ENCODE measurements at regions not wholly inside any gene's neighbourhood (a gene's known extent, or its start where the extent isn't known, plus 50 kb on each side); places are given as distances from the start of the nearest gene placed in this dataset.

DNA sequence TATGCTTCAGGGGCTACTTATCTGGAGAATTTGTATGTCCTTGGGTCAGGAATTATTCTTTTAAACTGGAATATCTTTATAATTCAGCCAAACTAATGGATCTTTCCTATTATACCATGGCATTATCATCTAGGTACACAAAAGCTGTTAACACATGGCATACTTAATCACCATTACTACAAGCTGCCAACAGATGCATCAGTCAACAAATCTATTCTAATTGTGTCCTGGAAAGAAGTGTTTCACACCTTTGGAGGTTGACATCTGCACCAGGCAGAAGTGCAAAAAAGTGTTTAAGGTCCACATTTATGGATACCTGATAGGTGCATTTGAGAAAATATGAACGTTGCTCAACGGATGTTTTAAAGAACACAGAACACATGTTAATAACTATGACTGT lies 470.2 kb upstream of the ADGRL2 start:
- no peak for DNase-seq
- H2BK120ac ChIP-seq (ENCODE audit: low read depth, low read length), result no peak overlapping the region
- no peak overlapping the region for H3K4ac ChIP-seq (ENCODE audit: low read depth in 1 of 2, low read length in 2 of 2)
- H2AFZ ChIP-seq (ENCODE audit: low read depth, low read length), result no peak overlapping the region
- no peaks in the 10 kb centered on the region for H3K36me3 ChIP-seq (ENCODE audit: control insufficient read depth in 1 of 2, insufficient read depth in 2 of 2, low read depth in 1 of 2, low read length in 2 of 2)
- no peak overlapping the region for H2AK5ac ChIP-seq (ENCODE audit: low read length, severe bottlenecking)
- no peaks in the 10 kb centered on the region for H3K79me1 ChIP-seq (replicated peaks; ENCODE audit: low read length, poor library complexity, severe bottlenecking)
- no peak overlapping the region for H3K9ac ChIP-seq (ENCODE audit: low read length)
- H4K91ac ChIP-seq (ENCODE audit: low read length), result no peak overlapping the region
- no peaks in the 10 kb centered on the region for H3K27me3 ChIP-seq (ENCODE audit: control insufficient read depth in 1 of 2, insufficient read depth in 1 of 2, low read length in 2 of 2)
- H2BK15ac ChIP-seq (ENCODE audit: low read depth, poor library complexity, severe bottlenecking), result no peak overlapping the region
- no peaks in the 10 kb centered on the region for H3K9me3 ChIP-seq (ENCODE audit: control insufficient read depth, low read length)
- H3K14ac ChIP-seq (ENCODE audit: low read length in 2 of 2), result no peak overlapping the region
- no CpG with 5 or more reads among the region's 2 CpGs for WGBS
- no peak overlapping the region for H3K4me3 ChIP-seq (ENCODE audit: insufficient read depth in 1 of 2, low read depth in 1 of 2, low read length in 2 of 2)
- no peak overlapping the region for H3K4me2 ChIP-seq (ENCODE audit: low read length, poor library complexity, severe bottlenecking)
- no peak overlapping the region for H3K27ac ChIP-seq (ENCODE audit: low read length, poor library complexity, severe bottlenecking)
- H3K4me1 ChIP-seq (ENCODE audit: control insufficient read depth, insufficient read depth, low read depth, low read length), result no peaks in the 10 kb centered on the region
- no peak overlapping the region for H3K18ac ChIP-seq (ENCODE audit: low read depth in 1 of 2, low read length in 2 of 2)
- no peak overlapping the region for H2BK12ac ChIP-seq (ENCODE audit: low read length in 2 of 2)
- H2BK5ac ChIP-seq (ENCODE audit: low read depth, low read length, poor library complexity, severe bottlenecking), result no peak overlapping the region
- no peak overlapping the region for H4K8ac ChIP-seq (ENCODE audit: low read length)
- no peak overlapping the region for H3K23ac ChIP-seq (ENCODE audit: low read length in 2 of 2)

- Histone ChIP-seq H2BK120ac (ENCODE audit: low read depth, low read length) (no peak overlapping the region), H3K79me1 (replicated peaks; ENCODE audit: low read length, poor library complexity, severe bottlenecking) (no peaks in the 10 kb centered on the region), H2BK5ac (ENCODE audit: low read depth, low read length, poor library complexity, severe bottlenecking) (no peak overlapping the region), H2BK12ac (ENCODE audit: low read length in 2 of 2) (no peak overlapping the region), H3K4me1 (ENCODE audit: control insufficient read depth, insufficient read depth, low read depth, low read length) (no peaks in the 10 kb centered on the region), H3K9ac (ENCODE audit: low read length) (no peak overlapping the region), H4K8ac (ENCODE audit: low read length) (no peak overlapping the region), H3K27ac (ENCODE audit: low read length, poor library complexity, severe bottlenecking) (no peak overlapping the region), H2BK15ac (ENCODE audit: low read depth, poor library complexity, severe bottlenecking) (no peak overlapping the region), H3K4me3 (ENCODE audit: insufficient read depth in 1 of 2, low read depth in 1 of 2, low read length in 2 of 2) (no peak overlapping the region), H2AFZ (ENCODE audit: low read depth, low read length) (no peak overlapping the region), H3K23ac (ENCODE audit: low read length in 2 of 2) (no peak overlapping the region), H3K9me3 (ENCODE audit: control insufficient read depth, low read length) (no peaks in the 10 kb centered on the region), H2AK5ac (ENCODE audit: low read length, severe bottlenecking) (no peak overlapping the region), H3K36me3 (ENCODE audit: control insufficient read depth in 1 of 2, insufficient read depth in 2 of 2, low read depth in 1 of 2, low read length in 2 of 2) (no peaks in the 10 kb centered on the region), H3K14ac (ENCODE audit: low read length in 2 of 2) (no peak overlapping the region), H3K18ac (ENCODE audit: low read depth in 1 of 2, low read length in 2 of 2) (no peak overlapping the region), H4K91ac (ENCODE audit: low read length) (no peak overlapping the region), H3K4ac (ENCODE audit: low read depth in 1 of 2, low read length in 2 of 2) (no peak overlapping the region), H3K27me3 (ENCODE audit: control insufficient read depth in 1 of 2, insufficient read depth in 1 of 2, low read length in 2 of 2) (no peaks in the 10 kb centered on the region), H3K4me2 (ENCODE audit: low read length, poor library complexity, severe bottlenecking) (no peak overlapping the region)
- no peak for DNase-seq
These were observed 470.6 kb upstream of the ADGRL2 start for GRCh38 chr1:81330111-81330510.

- Histone ChIP-seq H3K4me2 (ENCODE audit: low read length, poor library complexity, severe bottlenecking) (no peak overlapping the region), H4K91ac (ENCODE audit: low read length) (no peak overlapping the region), H3K4ac (ENCODE audit: low read depth in 1 of 2, low read length in 2 of 2) (no peak overlapping the region), H2BK15ac (ENCODE audit: low read depth, poor library complexity, severe bottlenecking) (no peak overlapping the region), H4K8ac (ENCODE audit: low read length) (no peak overlapping the region), H2AFZ (ENCODE audit: low read depth, low read length) (no peak overlapping the region), H3K36me3 (ENCODE audit: control insufficient read depth in 1 of 2, insufficient read depth in 2 of 2, low read depth in 1 of 2, low read length in 2 of 2) (no peaks in the 10 kb centered on the region), H3K79me1 (replicated peaks; ENCODE audit: low read length, poor library complexity, severe bottlenecking) (no peaks in the 10 kb centered on the region), H3K9me3 (ENCODE audit: control insufficient read depth, low read length) (no peaks in the 10 kb centered on the region), H3K9ac (ENCODE audit: low read length) (no peak overlapping the region), H2BK120ac (ENCODE audit: low read depth, low read length) (no peak overlapping the region), H3K27me3 (ENCODE audit: control insufficient read depth in 1 of 2, insufficient read depth in 1 of 2, low read length in 2 of 2) (no peaks in the 10 kb centered on the region), H2AK5ac (ENCODE audit: low read length, severe bottlenecking) (no peak overlapping the region), H2BK5ac (ENCODE audit: low read depth, low read length, poor library complexity, severe bottlenecking) (no peak overlapping the region), H3K23ac (ENCODE audit: low read length in 2 of 2) (no peak overlapping the region), H3K4me1 (ENCODE audit: control insufficient read depth, insufficient read depth, low read depth, low read length) (no peaks in the 10 kb centered on the region), H3K27ac (ENCODE audit: low read length, poor library complexity, severe bottlenecking) (no peak overlapping the region), H3K4me3 (ENCODE audit: insufficient read depth in 1 of 2, low read depth in 1 of 2, low read length in 2 of 2) (no peak overlapping the region), H3K14ac (ENCODE audit: low read length in 2 of 2) (no peak overlapping the region), H3K18ac (ENCODE audit: low read depth in 1 of 2, low read length in 2 of 2) (no peak overlapping the region), H2BK12ac (ENCODE audit: low read length in 2 of 2) (no peak overlapping the region)
- WGBS, result 59% methylated on average over 2 of the region's 2 CpGs
- DNase-seq, result no peak
These were observed 471.7 kb upstream of the ADGRL2 start for GRCh38 chr1:81329041-81329440.

- no peak overlapping the region for H4K8ac ChIP-seq (ENCODE audit: low read length)
- H3K79me1 ChIP-seq (replicated peaks; ENCODE audit: low read length, poor library complexity, severe bottlenecking), result no peaks in the 10 kb centered on the region
- H3K9me3 ChIP-seq (ENCODE audit: control insufficient read depth, low read length), result no peaks in the 10 kb centered on the region
- WGBS, result 90% methylated on average over 5 of the region's 5 CpGs
- H2AFZ ChIP-seq (ENCODE audit: low read depth, low read length), result no peak overlapping the region
- no peak overlapping the region for H3K14ac ChIP-seq (ENCODE audit: low read length in 2 of 2)
- no peak overlapping the region for H4K91ac ChIP-seq (ENCODE audit: low read length)
- no peak overlapping the region for H3K4me3 ChIP-seq (ENCODE audit: insufficient read depth in 1 of 2, low read depth in 1 of 2, low read length in 2 of 2)
- no peak overlapping the region for H3K9ac ChIP-seq (ENCODE audit: low read length)
- no peaks in the 10 kb centered on the region for H3K36me3 ChIP-seq (ENCODE audit: control insufficient read depth in 1 of 2, insufficient read depth in 2 of 2, low read depth in 1 of 2, low read length in 2 of 2)
- H2BK5ac ChIP-seq (ENCODE audit: low read depth, low read length, poor library complexity, severe bottlenecking), result no peak overlapping the region
- no peak overlapping the region for H2AK5ac ChIP-seq (ENCODE audit: low read length, severe bottlenecking)
- no peak overlapping the region for H2BK15ac ChIP-seq (ENCODE audit: low read depth, poor library complexity, severe bottlenecking)
- no peak overlapping the region for H3K18ac ChIP-seq (ENCODE audit: low read depth in 1 of 2, low read length in 2 of 2)
- no peak overlapping the region for H3K4ac ChIP-seq (ENCODE audit: low read depth in 1 of 2, low read length in 2 of 2)
- H2BK12ac ChIP-seq (ENCODE audit: low read length in 2 of 2), result no peak overlapping the region
- no peak overlapping the region for H2BK120ac ChIP-seq (ENCODE audit: low read depth, low read length)
- no peaks in the 10 kb centered on the region for H3K27me3 ChIP-seq (ENCODE audit: control insufficient read depth in 1 of 2, insufficient read depth in 1 of 2, low read length in 2 of 2)
- H3K4me2 ChIP-seq (ENCODE audit: low read length, poor library complexity, severe bottlenecking), result no peak overlapping the region
- no peaks in the 10 kb centered on the region for H3K4me1 ChIP-seq (ENCODE audit: control insufficient read depth, insufficient read depth, low read depth, low read length)
- DNase-seq, result no peak
- no peak overlapping the region for H3K23ac ChIP-seq (ENCODE audit: low read length in 2 of 2)
- no peak overlapping the region for H3K27ac ChIP-seq (ENCODE audit: low read length, poor library complexity, severe bottlenecking)
These were observed 473.0 kb upstream of the ADGRL2 start for GRCh38 chr1:81327743-81328142.

All from mesenchymal stem cell (in vitro differentiated cells and primary cell).